ENCODE measurements at regions not wholly inside any gene's neighbourhood (a gene's known extent, or its start where the extent isn't known, plus 50 kb on each side); places are given as distances from the start of the nearest gene placed in this dataset.

GRCh38 chr10:130568246-130568645, 432.1 kb downstream of the GLRX3 start:
- H2BK12ac ChIP-seq (ENCODE audit: low read length in 2 of 2), result no peak overlapping the region
- 83% methylated on average over 18 of the region's 18 CpGs for WGBS
- no peak overlapping the region for H4K91ac ChIP-seq (ENCODE audit: low read length)
- H3K27me3 ChIP-seq (ENCODE audit: control insufficient read depth in 1 of 2, insufficient read depth in 1 of 2, low read length in 2 of 2), result no peaks in the 10 kb centered on the region
- H3K18ac ChIP-seq (ENCODE audit: low read depth in 1 of 2, low read length in 2 of 2), result no peak overlapping the region
- no peak overlapping the region for H2BK5ac ChIP-seq (ENCODE audit: low read depth, low read length, poor library complexity, severe bottlenecking)
- no peak overlapping the region for H2AFZ ChIP-seq (ENCODE audit: low read depth, low read length)
- H2BK120ac ChIP-seq (ENCODE audit: low read depth, low read length), result no peak overlapping the region
- no peak overlapping the region for H2AK5ac ChIP-seq (ENCODE audit: low read length, severe bottlenecking)
- DNase-seq, result no peak
- H2BK15ac ChIP-seq (ENCODE audit: low read depth, poor library complexity, severe bottlenecking), result no peak overlapping the region
- no peaks in the 10 kb centered on the region for H3K36me3 ChIP-seq (ENCODE audit: control insufficient read depth in 1 of 2, insufficient read depth in 2 of 2, low read depth in 1 of 2, low read length in 2 of 2)
- no peak overlapping the region for H3K4me2 ChIP-seq (ENCODE audit: low read length, poor library complexity, severe bottlenecking)
- H3K27ac ChIP-seq (ENCODE audit: low read length, poor library complexity, severe bottlenecking), result no peak overlapping the region
- no peaks in the 10 kb centered on the region for H3K79me1 ChIP-seq (replicated peaks; ENCODE audit: low read length, poor library complexity, severe bottlenecking)
- H3K4ac ChIP-seq (ENCODE audit: low read depth in 1 of 2, low read length in 2 of 2), result no peak overlapping the region
- H3K4me1 ChIP-seq (ENCODE audit: control insufficient read depth, insufficient read depth, low read depth, low read length), result no peaks in the 10 kb centered on the region
- H3K23ac ChIP-seq (ENCODE audit: low read length in 2 of 2), result no peak overlapping the region
- no peak overlapping the region for H3K9ac ChIP-seq (ENCODE audit: low read length)
- H4K8ac ChIP-seq (ENCODE audit: low read length), result no peak overlapping the region
- H3K4me3 ChIP-seq (ENCODE audit: insufficient read depth in 1 of 2, low read depth in 1 of 2, low read length in 2 of 2), result no peak overlapping the region
- no peaks in the 10 kb centered on the region for H3K9me3 ChIP-seq (ENCODE audit: control insufficient read depth, low read length)
- H3K14ac ChIP-seq (ENCODE audit: low read length in 2 of 2), result no peak overlapping the region

- H3K9me3 ChIP-seq (ENCODE audit: control insufficient read depth, low read length), result no peaks in the 10 kb centered on the region
- no peak overlapping the region for H3K4ac ChIP-seq (ENCODE audit: low read depth in 1 of 2, low read length in 2 of 2)
- DNase-seq, result no peak
- no peak overlapping the region for H3K23ac ChIP-seq (ENCODE audit: low read length in 2 of 2)
- H4K91ac ChIP-seq (ENCODE audit: low read length), result no peak overlapping the region
- no peak overlapping the region for H2BK120ac ChIP-seq (ENCODE audit: low read depth, low read length)
- no peak overlapping the region for H3K4me3 ChIP-seq (ENCODE audit: insufficient read depth in 1 of 2, low read depth in 1 of 2, low read length in 2 of 2)
- no peaks in the 10 kb centered on the region for H3K27me3 ChIP-seq (ENCODE audit: control insufficient read depth in 1 of 2, insufficient read depth in 1 of 2, low read length in 2 of 2)
- H4K8ac ChIP-seq (ENCODE audit: low read length), result no peak overlapping the region
- H3K4me2 ChIP-seq (ENCODE audit: low read length, poor library complexity, severe bottlenecking), result no peak overlapping the region
- no peaks in the 10 kb centered on the region for H3K4me1 ChIP-seq (ENCODE audit: control insufficient read depth, insufficient read depth, low read depth, low read length)
- no peak overlapping the region for H2BK12ac ChIP-seq (ENCODE audit: low read length in 2 of 2)
- no peak overlapping the region for H3K27ac ChIP-seq (ENCODE audit: low read length, poor library complexity, severe bottlenecking)
- H2AFZ ChIP-seq (ENCODE audit: low read depth, low read length), result no peak overlapping the region
- H3K79me1 ChIP-seq (replicated peaks; ENCODE audit: low read length, poor library complexity, severe bottlenecking), result no peaks in the 10 kb centered on the region
- H2AK5ac ChIP-seq (ENCODE audit: low read length, severe bottlenecking), result no peak overlapping the region
- H3K9ac ChIP-seq (ENCODE audit: low read length), result no peak overlapping the region
- no peak overlapping the region for H3K18ac ChIP-seq (ENCODE audit: low read depth in 1 of 2, low read length in 2 of 2)
- no peak overlapping the region for H2BK5ac ChIP-seq (ENCODE audit: low read depth, low read length, poor library complexity, severe bottlenecking)
- H3K36me3 ChIP-seq (ENCODE audit: control insufficient read depth in 1 of 2, insufficient read depth in 2 of 2, low read depth in 1 of 2, low read length in 2 of 2), result no peaks in the 10 kb centered on the region
- 67% methylated on average over 5 of the region's 7 CpGs for WGBS
- no peak overlapping the region for H2BK15ac ChIP-seq (ENCODE audit: low read depth, poor library complexity, severe bottlenecking)
- no peak overlapping the region for H3K14ac ChIP-seq (ENCODE audit: low read length in 2 of 2)
Measured at GRCh38 chr10:130570074-130570473, 433.9 kb downstream of the GLRX3 start.

- DNase-seq, result no peak
- 72% methylated on average over 8 of the region's 9 CpGs for WGBS
- Histone ChIP-seq H3K79me1 (replicated peaks; ENCODE audit: low read length, poor library complexity, severe bottlenecking) (no peaks in the 10 kb centered on the region), H2AFZ (ENCODE audit: low read depth, low read length) (no peak overlapping the region), H3K18ac (ENCODE audit: low read depth in 1 of 2, low read length in 2 of 2) (no peak overlapping the region), H4K8ac (ENCODE audit: low read length) (no peak overlapping the region), H3K23ac (ENCODE audit: low read length in 2 of 2) (no peak overlapping the region), H2BK5ac (ENCODE audit: low read depth, low read length, poor library complexity, severe bottlenecking) (no peak overlapping the region), H2AK5ac (ENCODE audit: low read length, severe bottlenecking) (no peak overlapping the region), H3K36me3 (ENCODE audit: control insufficient read depth in 1 of 2, insufficient read depth in 2 of 2, low read depth in 1 of 2, low read length in 2 of 2) (no peaks in the 10 kb centered on the region), H2BK120ac (ENCODE audit: low read depth, low read length) (no peak overlapping the region), H3K9me3 (ENCODE audit: control insufficient read depth, low read length) (no peaks in the 10 kb centered on the region), H3K4me1 (ENCODE audit: control insufficient read depth, insufficient read depth, low read depth, low read length) (no peaks in the 10 kb centered on the region), H3K4me3 (ENCODE audit: insufficient read depth in 1 of 2, low read depth in 1 of 2, low read length in 2 of 2) (no peak overlapping the region), H3K14ac (ENCODE audit: low read length in 2 of 2) (no peak overlapping the region), H2BK15ac (ENCODE audit: low read depth, poor library complexity, severe bottlenecking) (no peak overlapping the region), H3K27ac (ENCODE audit: low read length, poor library complexity, severe bottlenecking) (no peak overlapping the region), H3K4me2 (ENCODE audit: low read length, poor library complexity, severe bottlenecking) (no peak overlapping the region), H4K91ac (ENCODE audit: low read length) (no peak overlapping the region), H3K4ac (ENCODE audit: low read depth in 1 of 2, low read length in 2 of 2) (no peak overlapping the region), H2BK12ac (ENCODE audit: low read length in 2 of 2) (no peak overlapping the region), H3K27me3 (ENCODE audit: control insufficient read depth in 1 of 2, insufficient read depth in 1 of 2, low read length in 2 of 2) (no peaks in the 10 kb centered on the region), H3K9ac (ENCODE audit: low read length) (no peak overlapping the region)
Measured at GRCh38 chr10:130571674-130572073, 435.5 kb downstream of the GLRX3 start.

GRCh38 chr10:130573446-130573845, 437.3 kb downstream of the GLRX3 start:
- Histone ChIP-seq H3K36me3 (ENCODE audit: control insufficient read depth in 1 of 2, insufficient read depth in 2 of 2, low read depth in 1 of 2, low read length in 2 of 2) (no peaks in the 10 kb centered on the region), H3K27ac (ENCODE audit: low read length, poor library complexity, severe bottlenecking) (no peak overlapping the region), H2BK5ac (ENCODE audit: low read depth, low read length, poor library complexity, severe bottlenecking) (no peak overlapping the region)

More at GRCh38 chr10:130573446-130573845, 437.3 kb downstream of the GLRX3 start:
- Histone ChIP-seq H3K18ac (ENCODE audit: low read depth in 1 of 2, low read length in 2 of 2) (no peak overlapping the region), H4K91ac (ENCODE audit: low read length) (no peak overlapping the region), H3K4ac (ENCODE audit: low read depth in 1 of 2, low read length in 2 of 2) (no peak overlapping the region), H2BK15ac (ENCODE audit: low read depth, poor library complexity, severe bottlenecking) (no peak overlapping the region), H3K14ac (ENCODE audit: low read length in 2 of 2) (no peak overlapping the region), H3K79me1 (replicated peaks; ENCODE audit: low read length, poor library complexity, severe bottlenecking) (no peaks in the 10 kb centered on the region), H2AFZ (ENCODE audit: low read depth, low read length) (no peak overlapping the region), H3K9me3 (ENCODE audit: control insufficient read depth, low read length) (no peaks in the 10 kb centered on the region), H2BK120ac (ENCODE audit: low read depth, low read length) (no peak overlapping the region), H2BK12ac (ENCODE audit: low read length in 2 of 2) (no peak overlapping the region), H3K23ac (ENCODE audit: low read length in 2 of 2) (no peak overlapping the region), H3K4me1 (ENCODE audit: control insufficient read depth, insufficient read depth, low read depth, low read length) (no peaks in the 10 kb centered on the region), H3K27me3 (ENCODE audit: control insufficient read depth in 1 of 2, insufficient read depth in 1 of 2, low read length in 2 of 2) (no peaks in the 10 kb centered on the region), H2AK5ac (ENCODE audit: low read length, severe bottlenecking) (no peak overlapping the region), H3K9ac (ENCODE audit: low read length) (no peak overlapping the region), H3K4me2 (ENCODE audit: low read length, poor library complexity, severe bottlenecking) (no peak overlapping the region), H3K4me3 (ENCODE audit: insufficient read depth in 1 of 2, low read depth in 1 of 2, low read length in 2 of 2) (no peak overlapping the region), H4K8ac (ENCODE audit: low read length) (no peak overlapping the region)
- 63% methylated on average over 6 of the region's 6 CpGs for WGBS
- DNase-seq, result no peak
